OCI-LY3 (cell line): ENCODE measurements at regions not wholly inside any gene's neighbourhood (a gene's known extent, or its start where the extent isn't known, plus 50 kb on each side); places are given as distances from the start of the nearest gene placed in this dataset.
"Not testable (repeated sequence)": the region's sequence is repeated elsewhere in the genome, so short reads cannot be mapped to it uniquely, and the experiment has no call there.

Source experiments
- H2AFZ ChIP-seq: fragments of 200-600, 300-600 bp; shearing (Covaris generic); 2 replicates; pipeline ENCODE4 v1.6.0; 2014; ENCODE audit warnings: antibody characterized with exemption, low read depth, low read length
- H3K27ac ChIP-seq: fragments of 200-600, 300-600 bp; sonication (generic); 2 replicates; pipeline ENCODE4 v1.5.1; 2014; ENCODE audit warnings: mild to moderate bottlenecking, low read length, moderate library complexity, mixed read lengths
- H3K27me3 ChIP-seq: fragments of 200-600, 300-600 bp; sonication (generic); 2 replicates; pipeline ENCODE4 v1.6.1; 2014; ENCODE audit warnings: low read depth, low read length, mixed read lengths
- H3K36me3 ChIP-seq: fragments of 200-600, 300-600 bp; sonication (generic); replicated peaks from 2 replicates; pipeline ENCODE3; 2014; ENCODE audit warnings: low read depth, low read length, mixed read lengths
- H3K4me1 ChIP-seq: fragments of 300-600, 200-600 bp; sonication (generic); 2 replicates; pipeline ENCODE4 v1.6.1; 2014; ENCODE audit warnings: low read length, mixed read lengths
- H3K4me2 ChIP-seq: fragments of 200-600, 300-600 bp; sonication (generic); 2 replicates; pipeline ENCODE4 v1.6.1; 2014; ENCODE audit warnings: low read length, mixed read lengths
- H3K4me3 ChIP-seq: fragments of 300-600, 200-600 bp; sonication (generic); 2 replicates; pipeline ENCODE4 v1.5.1; 2014; ENCODE audit warnings: antibody characterized with exemption, mild to moderate bottlenecking, low read length, moderate library complexity
- H3K79me2 ChIP-seq: fragments of 300-600, 200-600 bp; shearing (Covaris generic); 2 replicates; pipeline ENCODE4 v1.6.1; 2014; ENCODE audit warnings: mild to moderate bottlenecking, low read length, mixed read lengths
- H3K9ac ChIP-seq: fragments of 300-600, 200-600 bp; shearing (Covaris generic); 2 replicates; pipeline ENCODE4 v1.6.0; 2014; ENCODE audit warnings: mild to moderate bottlenecking, low read length, moderate library complexity
- H3K9me3 ChIP-seq: fragments of 200-600, 300-600 bp; shearing (Covaris generic); 2 replicates; pipeline ENCODE4 v1.6.1; 2014; ENCODE audit warnings: low read length, mixed read lengths; ENCODE audit not compliant: insufficient read depth
- H4K20me1 ChIP-seq: fragments of 200-600, 300-600 bp; sonication (generic); 2 replicates; pipeline ENCODE4 v1.6.1; 2016; ENCODE audit warnings: low read length, mixed read lengths; ENCODE audit not compliant: insufficient read depth
- EZH2phosphoT487 ChIP-seq: fragments of 200-600 bp; shearing (Covaris generic); IDR thresholded peaks from 2 replicates; pipeline ENCODE4 v1.6.1; 2018; ENCODE audit warnings: antibody characterized with exemption, mixed run types, low read depth
- TF ChIP-seq, protein P1 (sequence below): fragments of 200-600, 300-600 bp; sonication (generic); IDR thresholded peaks from 2 replicates; pipeline ENCODE4 v1.5.1; 2014; ENCODE audit warnings: antibody characterized with exemption, low read length, low read depth

DNA sequence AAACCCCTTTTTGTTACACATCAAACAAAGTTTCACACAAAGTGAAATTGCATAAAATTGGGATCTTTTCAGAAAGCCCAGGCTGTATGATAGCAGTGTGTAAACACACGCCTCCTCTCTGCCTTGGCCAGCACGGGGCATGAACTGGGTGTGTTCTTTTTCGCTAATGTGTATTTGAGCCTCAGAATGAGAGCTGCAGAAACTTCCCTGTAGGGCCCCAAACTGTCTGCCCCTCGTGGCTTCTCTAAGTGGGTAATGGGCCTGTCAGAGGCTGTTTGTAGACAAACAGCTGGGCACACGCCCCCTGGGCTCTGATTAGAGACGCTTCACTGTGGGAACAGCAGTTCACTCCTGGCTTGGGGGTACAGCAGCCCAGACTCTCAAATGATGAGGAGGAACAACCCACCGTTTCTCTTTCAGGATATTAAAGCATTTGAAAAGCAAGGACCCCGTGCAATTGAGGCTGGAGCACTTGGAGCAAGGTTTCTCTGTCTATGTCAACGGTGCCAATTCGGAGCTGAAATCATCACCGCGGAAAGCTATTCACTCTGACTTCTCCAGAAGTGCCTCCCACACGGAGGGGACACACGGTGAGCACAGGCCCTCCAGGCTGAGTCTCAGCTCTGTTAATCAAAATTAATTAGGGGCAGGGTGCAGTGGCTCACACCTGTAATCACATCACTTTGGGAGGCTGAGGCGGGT is 78.4 kb downstream of the KATNIP start:
- H3K9ac ChIP-seq = no peak overlapping the region
- H2AFZ ChIP-seq = no peak overlapping the region
- TF ChIP-seq, protein P1, sequence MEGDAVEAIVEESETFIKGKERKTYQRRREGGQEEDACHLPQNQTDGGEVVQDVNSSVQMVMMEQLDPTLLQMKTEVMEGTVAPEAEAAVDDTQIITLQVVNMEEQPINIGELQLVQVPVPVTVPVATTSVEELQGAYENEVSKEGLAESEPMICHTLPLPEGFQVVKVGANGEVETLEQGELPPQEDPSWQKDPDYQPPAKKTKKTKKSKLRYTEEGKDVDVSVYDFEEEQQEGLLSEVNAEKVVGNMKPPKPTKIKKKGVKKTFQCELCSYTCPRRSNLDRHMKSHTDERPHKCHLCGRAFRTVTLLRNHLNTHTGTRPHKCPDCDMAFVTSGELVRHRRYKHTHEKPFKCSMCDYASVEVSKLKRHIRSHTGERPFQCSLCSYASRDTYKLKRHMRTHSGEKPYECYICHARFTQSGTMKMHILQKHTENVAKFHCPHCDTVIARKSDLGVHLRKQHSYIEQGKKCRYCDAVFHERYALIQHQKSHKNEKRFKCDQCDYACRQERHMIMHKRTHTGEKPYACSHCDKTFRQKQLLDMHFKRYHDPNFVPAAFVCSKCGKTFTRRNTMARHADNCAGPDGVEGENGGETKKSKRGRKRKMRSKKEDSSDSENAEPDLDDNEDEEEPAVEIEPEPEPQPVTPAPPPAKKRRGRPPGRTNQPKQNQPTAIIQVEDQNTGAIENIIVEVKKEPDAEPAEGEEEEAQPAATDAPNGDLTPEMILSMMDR = no peak
- no peak for TF ChIP-seq EZH2phosphoT487
- H3K4me1 ChIP-seq = no peaks in the 10 kb centered on the region
- H3K4me3 ChIP-seq = no peak overlapping the region
- no peaks in the 10 kb centered on the region for H3K27me3 ChIP-seq
- no peaks in the 10 kb centered on the region for H3K36me3 ChIP-seq
- H3K9me3 ChIP-seq = no peaks in the 10 kb centered on the region
- no peak overlapping the region for H3K4me2 ChIP-seq
- H3K27ac ChIP-seq = no peak overlapping the region
- H4K20me1 ChIP-seq = no peaks in the 10 kb centered on the region
- no peaks in the 10 kb centered on the region for H3K79me2 ChIP-seq

DNA sequence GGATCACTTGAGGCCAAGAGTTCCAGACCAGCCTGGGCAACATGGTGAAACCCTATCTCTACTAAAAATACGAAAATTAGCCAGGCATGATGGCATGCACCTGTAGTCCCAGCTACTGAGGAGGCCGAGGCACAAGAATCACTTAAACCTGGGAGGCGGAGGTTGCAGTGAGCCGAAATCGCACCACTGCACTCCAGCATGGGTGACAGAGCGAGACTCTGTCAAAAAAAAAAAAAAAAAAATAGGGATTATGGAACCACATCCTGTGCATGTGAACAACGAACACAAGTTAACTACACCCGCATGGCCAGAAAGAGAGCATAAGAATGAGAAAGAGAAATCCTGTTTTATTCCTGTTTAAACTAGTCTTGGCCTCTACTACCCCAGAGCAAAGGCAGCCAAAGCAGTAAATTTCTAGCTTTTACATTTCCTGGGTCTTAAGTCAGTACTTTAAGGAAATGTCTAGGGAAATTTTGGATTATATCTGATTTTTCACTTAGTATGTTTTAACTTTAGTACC is 79.1 kb downstream of the KATNIP start:
- not testable (repeated sequence) for H3K4me2 ChIP-seq, H4K20me1 ChIP-seq, H3K4me1 ChIP-seq, H3K4me3 ChIP-seq, H3K9ac ChIP-seq, H3K79me2 ChIP-seq, H3K27me3 ChIP-seq, H3K9me3 ChIP-seq, H2AFZ ChIP-seq, H3K27ac ChIP-seq, H3K36me3 ChIP-seq

DNA sequence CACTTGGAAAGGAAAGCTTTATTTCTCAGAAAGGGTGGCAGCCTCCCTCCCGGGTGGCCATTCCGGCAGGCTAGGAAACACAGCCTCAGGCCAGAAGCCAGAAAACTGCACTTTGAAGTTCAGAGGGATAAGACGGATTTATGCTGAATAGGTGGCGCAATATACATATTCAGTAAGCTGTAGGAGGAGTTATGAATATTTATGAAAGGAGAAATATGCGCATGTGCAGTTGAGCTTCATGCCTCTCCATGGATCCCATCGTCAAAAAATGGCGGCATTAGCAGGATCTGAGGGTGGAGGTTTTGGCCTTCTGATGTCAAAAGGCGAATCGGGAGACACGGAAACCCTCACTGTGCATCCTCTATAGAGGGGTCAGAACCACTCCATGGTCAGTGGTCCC is 82.3 kb downstream of the KATNIP start:
- Histone ChIP-seq H3K9ac (no peak overlapping the region), H3K9me3 (no peaks in the 10 kb centered on the region), H3K79me2 (no peaks in the 10 kb centered on the region), H4K20me1 (no peaks in the 10 kb centered on the region), H2AFZ (no peak overlapping the region), H3K4me3 (no peak overlapping the region), H3K27me3 (no peaks in the 10 kb centered on the region), H3K36me3 (no peaks in the 10 kb centered on the region), H3K4me1 (no peaks in the 10 kb centered on the region), H3K27ac (no peak overlapping the region), H3K4me2 (no peak overlapping the region)
- TF ChIP-seq, protein P1 = no peak
- no peak for TF ChIP-seq EZH2phosphoT487

DNA sequence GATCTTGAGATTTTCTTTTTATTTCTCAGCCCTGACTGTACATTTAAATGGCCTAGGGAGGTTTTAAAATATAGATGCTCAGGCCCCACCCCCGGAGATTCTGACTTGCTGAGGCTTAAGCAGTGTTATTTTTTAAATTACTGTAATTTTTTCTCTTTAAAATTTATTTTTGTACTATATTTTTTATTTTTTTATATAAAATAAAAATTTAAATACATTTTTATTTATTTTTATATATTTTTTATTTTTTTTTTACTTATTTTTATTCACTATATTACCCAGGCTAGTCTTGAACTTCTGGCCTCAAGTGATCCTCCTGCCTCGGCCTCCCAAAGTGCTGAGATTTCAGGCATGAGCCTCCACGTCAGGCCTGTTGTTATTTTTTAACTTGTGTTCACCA is 83.3 kb downstream of the KATNIP start:
- Histone ChIP-seq H4K20me1 (no peaks in the 10 kb centered on the region), H3K27ac (no peak overlapping the region), H3K36me3 (no peaks in the 10 kb centered on the region), H3K4me3 (no peak overlapping the region), H3K9me3 (no peaks in the 10 kb centered on the region), H2AFZ (no peak overlapping the region), H3K27me3 (no peaks in the 10 kb centered on the region), H3K4me2 (no peak overlapping the region), H3K4me1 (no peaks in the 10 kb centered on the region), H3K79me2 (no peaks in the 10 kb centered on the region), H3K9ac (no peak overlapping the region)
- TF ChIP-seq EZH2phosphoT487 = no peak
- TF ChIP-seq, protein P1 = no peak
